ENCODE measurements at regions not wholly inside any gene's neighbourhood (a gene's known extent, or its start where the extent isn't known, plus 50 kb on each side); places are given as distances from the start of the nearest gene placed in this dataset.

DNA sequence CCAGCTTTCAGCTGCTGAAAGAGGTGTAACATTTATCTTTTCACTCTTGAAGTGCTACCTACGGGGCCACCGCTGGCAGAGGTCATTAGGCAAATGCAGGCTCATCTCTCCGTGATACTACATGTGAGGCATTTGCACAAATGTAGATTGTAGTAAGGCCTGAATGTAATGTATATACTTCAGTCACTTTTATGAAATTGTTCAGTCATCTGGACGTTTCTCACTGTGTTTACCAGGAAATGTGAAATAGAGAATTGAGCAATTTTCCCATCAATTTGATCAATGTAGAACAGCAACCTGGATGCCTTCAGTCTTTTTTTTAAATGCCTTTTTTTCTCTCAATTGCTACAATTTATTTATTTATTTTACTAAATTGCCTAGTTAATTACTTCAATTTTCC lies 368.3 kb upstream of the AZI2 start:
- TF ChIP-seq EZH2phosphoT487 (IDR thresholded peaks at IDR 0.05; ENCODE audit: unreplicated experiment), result no peak
- TF ChIP-seq, protein P1, sequence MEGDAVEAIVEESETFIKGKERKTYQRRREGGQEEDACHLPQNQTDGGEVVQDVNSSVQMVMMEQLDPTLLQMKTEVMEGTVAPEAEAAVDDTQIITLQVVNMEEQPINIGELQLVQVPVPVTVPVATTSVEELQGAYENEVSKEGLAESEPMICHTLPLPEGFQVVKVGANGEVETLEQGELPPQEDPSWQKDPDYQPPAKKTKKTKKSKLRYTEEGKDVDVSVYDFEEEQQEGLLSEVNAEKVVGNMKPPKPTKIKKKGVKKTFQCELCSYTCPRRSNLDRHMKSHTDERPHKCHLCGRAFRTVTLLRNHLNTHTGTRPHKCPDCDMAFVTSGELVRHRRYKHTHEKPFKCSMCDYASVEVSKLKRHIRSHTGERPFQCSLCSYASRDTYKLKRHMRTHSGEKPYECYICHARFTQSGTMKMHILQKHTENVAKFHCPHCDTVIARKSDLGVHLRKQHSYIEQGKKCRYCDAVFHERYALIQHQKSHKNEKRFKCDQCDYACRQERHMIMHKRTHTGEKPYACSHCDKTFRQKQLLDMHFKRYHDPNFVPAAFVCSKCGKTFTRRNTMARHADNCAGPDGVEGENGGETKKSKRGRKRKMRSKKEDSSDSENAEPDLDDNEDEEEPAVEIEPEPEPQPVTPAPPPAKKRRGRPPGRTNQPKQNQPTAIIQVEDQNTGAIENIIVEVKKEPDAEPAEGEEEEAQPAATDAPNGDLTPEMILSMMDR (conservative IDR thresholded peaks at IDR 0.05; ENCODE audit: low read depth in 2 of 2), result no peak
- no peak for TF ChIP-seq NANOG (IDR thresholded peaks at IDR 0.05; ENCODE audit: borderline replicate concordance)
- no peak for TF ChIP-seq POLR2AphosphoS5 (IDR thresholded peaks at IDR 0.05; ENCODE audit: low read depth)
- no peak for TF ChIP-seq CREB1 (CRISPR knock-in tag; IDR thresholded peaks at IDR 0.05; ENCODE audit: low read depth)
- no peak for TF ChIP-seq JUNB (IDR thresholded peaks at IDR 0.05; ENCODE audit: unreplicated experiment)
- no peak for TF ChIP-seq EZH2 (IDR thresholded peaks at IDR 0.05; ENCODE audit: low read depth, unreplicated experiment)
